Keratinocyte (primary cell): ENCODE measurements at regions not wholly inside any gene's neighbourhood (a gene's known extent, or its start where the extent isn't known, plus 50 kb on each side); places are given as distances from the start of the nearest gene placed in this dataset.

Experiments used
- DNase-seq: peaks from one replicate; pipeline ENCODE4 v3.0.0-alpha.2; 2011; ENCODE audit warnings: low read depth, missing footprints, low spot score
- FAIRE-seq: peaks from 2 replicates; lab custom pipeline; 2011; peaks lifted over from hg19 to GRCh38; lab: Jason Lieb, UNC
- H2AFZ ChIP-seq: 2 replicates; pipeline ENCODE4 v1.6.0; 2012; ENCODE audit warnings: low read length, control low read depth, inconsistent platforms; ENCODE audit not compliant: control insufficient read depth
- H3K27ac ChIP-seq: 2 replicates; pipeline ENCODE4 v1.5.1; 2011; ENCODE audit warnings: low read length; ENCODE audit not compliant: control insufficient read depth, insufficient read depth
- H3K27me3 ChIP-seq: 3 replicates; pipeline ENCODE4 v1.6.0; 2011; ENCODE audit warnings: low read length; ENCODE audit not compliant: control insufficient read depth, insufficient read depth; ENCODE audit errors: extremely low read depth
- H3K36me3 ChIP-seq, 2 experiments: 2 replicates in 1 of 2; 3 replicates in 1 of 2; pipeline ENCODE4 v1.5.1; 2011; ENCODE audit warnings: low read length in 2 of 2, mild to moderate bottlenecking in 1 of 2; ENCODE audit not compliant: control insufficient read depth in 2 of 2, insufficient read depth in 2 of 2; ENCODE audit errors: extremely low read depth in 1 of 2
- H3K4me1 ChIP-seq: 3 replicates; pipeline ENCODE4 v1.5.1; 2011; ENCODE audit warnings: low read length; ENCODE audit not compliant: control insufficient read depth, insufficient read depth; ENCODE audit errors: extremely low read depth
- H3K4me2 ChIP-seq: 3 replicates; pipeline ENCODE4 v1.6.0; 2011; ENCODE audit warnings: low read depth, low read length; ENCODE audit not compliant: control insufficient read depth, insufficient read depth; ENCODE audit errors: extremely low read depth
- H3K4me3 ChIP-seq, 3 experiments: fragments of 200-600 bp in 1 of 3; sonication (generic) in 1 of 3; 2 replicates in 2 of 3; 3 replicates in 1 of 3; pipeline ENCODE4 v1.5.1; 2011 to 2016; ENCODE audit warnings: low read length in 3 of 3, mild to moderate bottlenecking in 3 of 3, control low read depth in 2 of 3, inconsistent platforms in 1 of 3, low read depth in 1 of 3, mixed read lengths in 1 of 3, mixed run types in 1 of 3, moderate library complexity in 1 of 3; ENCODE audit not compliant: control insufficient read depth in 2 of 3, insufficient read depth in 2 of 3; ENCODE audit errors: extremely low read depth in 1 of 3
- H3K79me2 ChIP-seq: 2 replicates; pipeline ENCODE4 v1.6.0; 2012; ENCODE audit warnings: low read length; ENCODE audit not compliant: control insufficient read depth, insufficient read depth
- H3K9ac ChIP-seq: 3 replicates; pipeline ENCODE4 v1.6.0; 2011; ENCODE audit warnings: low read length; ENCODE audit not compliant: control insufficient read depth, insufficient read depth; ENCODE audit errors: extremely low read depth
- H3K9me1 ChIP-seq: 3 replicates; pipeline ENCODE4 v1.6.0; 2011; ENCODE audit warnings: low read length; ENCODE audit not compliant: control insufficient read depth, insufficient read depth; ENCODE audit errors: extremely low read depth
- H3K9me3 ChIP-seq: 2 replicates; pipeline ENCODE4 v1.5.1; 2012; ENCODE audit warnings: low read depth, low read length; ENCODE audit not compliant: control insufficient read depth
- H4K20me1 ChIP-seq: 3 replicates; pipeline ENCODE4 v1.6.0; 2011; ENCODE audit warnings: low read length; ENCODE audit not compliant: control insufficient read depth, insufficient read depth; ENCODE audit errors: extremely low read depth
- EZH2 ChIP-seq: IDR thresholded peaks from one replicate; pipeline ENCODE4 v1.6.1; 2012; ENCODE audit warnings: inconsistent platforms, mild to moderate bottlenecking, low read length, moderate library complexity
- dilution Hi-C: fragments of 300-500 bp; cut with MboI; formaldehyde crosslinking; loops from one replicate; pipeline ENCODE4 v1.7.0; 2020; ENCODE audit warnings: low sequenced_read_pairs; ENCODE audit not compliant: extremely low pct_ligation_motif_present
- TF ChIP-seq, protein P1 (sequence below), 3 experiments: IDR thresholded peaks in 1 of 3; conservative IDR thresholded peaks in 1 of 3; optimal IDR thresholded peaks in 1 of 3; 2 replicates in 2 of 3; 3 replicates in 1 of 3; pipeline versions ENCODE3 to v1.5.1; 2011; ENCODE audit warnings: low read length in 3 of 3, mild to moderate bottlenecking in 3 of 3, moderate library complexity in 2 of 3, control low read depth in 1 of 3, inconsistent platforms in 1 of 3; ENCODE audit not compliant: insufficient read depth in 2 of 3; ENCODE audit errors: extremely low read depth in 1 of 3

DNA sequence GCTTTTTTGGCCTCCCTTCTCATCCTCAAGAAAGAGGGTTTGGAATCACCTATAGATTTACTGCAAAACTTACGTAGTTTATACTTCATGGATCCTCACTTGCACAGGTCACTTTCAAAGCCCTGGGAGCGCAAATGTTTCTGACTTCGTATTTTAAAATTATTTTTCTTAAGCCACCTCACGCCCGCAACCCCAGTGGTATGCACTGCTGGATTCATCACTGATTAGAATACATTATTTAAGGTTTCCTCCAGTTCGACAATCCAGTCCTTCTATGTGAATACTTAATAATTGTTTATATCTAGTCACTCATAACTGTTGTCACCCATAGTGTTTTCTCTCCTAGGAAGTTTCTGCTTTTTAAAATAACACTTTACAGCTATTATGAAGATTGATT lies 339.9 kb downstream of the CHL1 start:
- Histone ChIP-seq H3K79me2 (no peaks in the 10 kb centered on the region), H3K27me3 (no peaks in the 10 kb centered on the region), H3K27ac (no peak overlapping the region), H3K9me3 (no peaks in the 10 kb centered on the region), H3K9ac (peak overlapping the region; percentile 41), H2AFZ (peak overlapping the region; percentile 60), H3K4me2 (peak overlapping the region; percentile 7), H3K36me3 (no peaks in the 10 kb centered on the region), H3K4me3 (peak overlapping the region; percentile 38 to 57 (median 50)), H3K9me1 (no peaks in the 10 kb centered on the region), H3K4me1 (no peaks in the 10 kb centered on the region), H4K20me1 (no peaks in the 10 kb centered on the region)
- TF ChIP-seq, protein P1, sequence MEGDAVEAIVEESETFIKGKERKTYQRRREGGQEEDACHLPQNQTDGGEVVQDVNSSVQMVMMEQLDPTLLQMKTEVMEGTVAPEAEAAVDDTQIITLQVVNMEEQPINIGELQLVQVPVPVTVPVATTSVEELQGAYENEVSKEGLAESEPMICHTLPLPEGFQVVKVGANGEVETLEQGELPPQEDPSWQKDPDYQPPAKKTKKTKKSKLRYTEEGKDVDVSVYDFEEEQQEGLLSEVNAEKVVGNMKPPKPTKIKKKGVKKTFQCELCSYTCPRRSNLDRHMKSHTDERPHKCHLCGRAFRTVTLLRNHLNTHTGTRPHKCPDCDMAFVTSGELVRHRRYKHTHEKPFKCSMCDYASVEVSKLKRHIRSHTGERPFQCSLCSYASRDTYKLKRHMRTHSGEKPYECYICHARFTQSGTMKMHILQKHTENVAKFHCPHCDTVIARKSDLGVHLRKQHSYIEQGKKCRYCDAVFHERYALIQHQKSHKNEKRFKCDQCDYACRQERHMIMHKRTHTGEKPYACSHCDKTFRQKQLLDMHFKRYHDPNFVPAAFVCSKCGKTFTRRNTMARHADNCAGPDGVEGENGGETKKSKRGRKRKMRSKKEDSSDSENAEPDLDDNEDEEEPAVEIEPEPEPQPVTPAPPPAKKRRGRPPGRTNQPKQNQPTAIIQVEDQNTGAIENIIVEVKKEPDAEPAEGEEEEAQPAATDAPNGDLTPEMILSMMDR (optimal IDR thresholded peaks at IDR 0.05 in 1 of 3, IDR thresholded peaks at IDR 0.05 in 1 of 3, conservative IDR thresholded peaks at IDR 0.05 in 1 of 3; ENCODE audit: extremely low read depth in 1 of 3, insufficient read depth in 2 of 3, low read length in 3 of 3): no peak
- TF ChIP-seq EZH2: no peak
- FAIRE-seq (no peak), DNase-seq (no peak)
- dilution Hi-C loops: no loop called here

- DNase-seq (no peak), FAIRE-seq (no peak)
- no peaks in the 10 kb centered on the region for H3K4me1 ChIP-seq
- no peak overlapping the region for H3K9ac ChIP-seq
- H3K79me2 ChIP-seq: no peaks in the 10 kb centered on the region
- H3K36me3 ChIP-seq: no peaks in the 10 kb centered on the region
- H3K27ac ChIP-seq: no peak overlapping the region
- dilution Hi-C loops: no loop called here
- no peak overlapping the region for H3K4me2 ChIP-seq
- H4K20me1 ChIP-seq: no peaks in the 10 kb centered on the region
- no peak overlapping the region for H2AFZ ChIP-seq
- no peak for TF ChIP-seq EZH2
- TF ChIP-seq, protein P1 (optimal IDR thresholded peaks at IDR 0.05 in 1 of 3, IDR thresholded peaks at IDR 0.05 in 1 of 3, conservative IDR thresholded peaks at IDR 0.05 in 1 of 3; ENCODE audit: extremely low read depth in 1 of 3, insufficient read depth in 2 of 3, low read length in 3 of 3): no peak
- H3K27me3 ChIP-seq: no peaks in the 10 kb centered on the region
- H3K9me3 ChIP-seq: no peaks in the 10 kb centered on the region
- H3K4me3 ChIP-seq: no peak overlapping the region
- no peaks in the 10 kb centered on the region for H3K9me1 ChIP-seq
These were observed 344.7 kb downstream of the CHL1 start for GRCh38 chr3:541062-541801.
